Mesenteric fat pad (tissue), 1 donor: ENCODE measurements at regions not wholly inside any gene's neighbourhood (a gene's known extent, or its start where the extent isn't known, plus 50 kb on each side); places are given as distances from the start of the nearest gene placed in this dataset.
"Not testable (repeated sequence)": the region's sequence is repeated elsewhere in the genome, so short reads cannot be mapped to it uniquely, and the experiment has no call there.

Experiments used
- DNase-seq: peaks from one replicate; pipeline ENCODE4 v3.0.0-alpha.2; 2020; ENCODE audit warnings: low spot score
- donor health status: DM: yes; HTN: yes; CAD: no.

GRCh38 chr3:104438706-104439105 is 928.0 kb upstream of the ALCAM start:
- DNase-seq, result no peak

- not testable (repeated sequence) for DNase-seq
Observed at GRCh38 chr3:104445252-104445919, 921.3 kb upstream of the ALCAM start.

- DNase-seq, result no peak
Observed at GRCh38 chr3:104447681-104448080, 919.0 kb upstream of the ALCAM start.

- DNase-seq, result no peak
Observed at GRCh38 chr3:104452697-104453096, 914.0 kb upstream of the ALCAM start.

- no peak for DNase-seq
Observed at GRCh38 chr3:104458657-104459056, 908.1 kb upstream of the ALCAM start.

DNA sequence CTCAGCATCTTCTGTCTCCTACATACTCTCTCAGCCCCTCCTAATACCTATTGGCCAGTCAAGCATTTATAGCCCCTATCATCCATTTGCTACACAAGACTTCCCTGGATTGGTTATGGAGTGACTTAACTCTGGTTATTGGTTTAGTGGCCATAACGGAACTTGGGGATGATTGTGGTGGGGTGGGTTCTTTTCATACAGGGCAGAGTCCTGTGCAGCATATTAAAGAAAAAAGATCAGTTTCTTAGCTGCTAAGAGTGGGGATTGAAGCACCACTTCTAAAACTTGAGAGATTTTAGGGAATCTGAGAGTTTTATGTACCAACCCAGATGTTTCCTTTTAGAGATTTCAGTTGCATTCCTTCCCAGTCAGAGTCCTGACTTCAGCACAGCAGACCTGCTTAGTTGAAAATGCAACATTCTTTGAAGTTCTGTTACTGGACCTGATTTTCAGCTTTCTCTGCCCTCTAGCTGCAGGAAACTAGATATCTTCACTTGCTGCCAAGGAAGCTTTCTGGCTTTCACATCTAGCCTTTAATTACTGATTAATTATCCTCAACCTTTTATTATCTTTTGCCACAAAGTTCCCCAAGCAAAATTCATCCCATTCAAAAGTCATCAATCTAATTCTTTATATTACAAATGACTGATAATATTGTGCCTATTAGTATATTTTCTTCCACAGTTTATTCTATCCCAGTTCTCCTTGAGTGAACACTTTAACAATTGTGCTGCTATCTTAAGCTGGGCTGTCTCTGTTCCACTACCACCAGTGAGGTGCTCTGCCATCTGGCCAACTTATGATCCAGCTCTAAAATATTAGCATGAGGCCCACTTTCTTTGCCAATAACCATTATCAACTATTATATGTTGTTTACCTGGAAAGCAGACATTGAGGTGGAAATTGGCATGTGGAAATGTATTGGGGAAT is 906.0 kb upstream of the ALCAM start:
- DNase-seq, result no peak

DNA sequence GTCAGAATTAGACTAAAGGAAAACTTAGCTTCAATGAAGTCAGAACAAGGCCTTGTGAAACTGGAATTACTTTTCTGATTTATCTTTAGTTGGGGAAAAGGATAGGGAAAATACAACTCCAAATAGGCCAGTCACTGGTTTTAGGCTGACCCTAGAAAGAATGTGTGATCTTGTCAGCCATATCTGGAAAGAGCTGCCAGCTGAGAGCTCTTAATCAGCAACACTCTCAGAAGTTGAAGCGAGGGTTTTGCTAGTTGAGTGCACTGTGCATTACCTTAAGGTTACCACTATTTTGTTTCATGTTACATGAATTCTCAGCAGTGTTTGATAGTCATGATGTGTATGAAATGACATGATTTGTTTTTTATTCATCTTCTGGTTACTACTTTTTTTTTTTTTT is 905.3 kb upstream of the ALCAM start:
- no peak for DNase-seq

DNA sequence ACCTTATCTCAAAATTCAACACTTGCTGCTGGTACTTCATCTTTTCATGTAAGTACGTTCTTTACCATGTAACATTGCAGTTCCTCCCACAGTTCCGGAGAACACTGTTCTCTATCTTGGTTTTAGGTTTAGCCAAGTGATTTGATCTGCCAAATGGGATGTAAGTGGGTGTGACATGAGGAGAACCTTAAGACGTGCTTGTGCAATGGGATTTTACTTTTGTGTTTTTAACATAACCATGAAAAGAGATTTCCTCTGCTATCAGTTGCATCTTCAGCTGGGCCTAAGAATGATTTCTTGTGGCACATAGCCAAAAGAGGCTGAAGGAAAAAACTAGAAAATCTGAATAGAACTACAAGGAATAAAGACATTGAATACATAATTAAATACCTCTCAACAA is 894.5 kb upstream of the ALCAM start:
- no peak for DNase-seq

DNA sequence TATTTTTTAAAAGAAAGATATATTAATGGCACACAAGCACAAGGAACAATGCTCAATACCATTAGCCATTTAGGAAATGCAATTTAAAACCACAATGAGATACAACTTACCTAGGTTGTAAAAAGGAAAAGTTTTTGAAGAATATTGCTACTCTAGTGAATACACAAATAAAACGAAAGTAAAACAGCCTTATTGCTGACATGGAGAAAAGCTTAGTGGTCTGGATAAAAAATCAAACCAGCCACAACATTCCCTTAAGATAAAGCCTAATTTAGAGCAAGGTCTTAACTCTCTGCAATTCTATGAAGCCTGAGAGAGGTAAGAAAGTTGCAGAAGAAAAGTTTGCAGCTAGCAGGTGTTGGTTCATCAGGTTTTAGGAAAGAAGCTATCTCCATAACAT is 892.7 kb upstream of the ALCAM start:
- no peak for DNase-seq

GRCh38 chr3:104503022-104503421 is 863.7 kb upstream of the ALCAM start:
- no peak for DNase-seq

DNA sequence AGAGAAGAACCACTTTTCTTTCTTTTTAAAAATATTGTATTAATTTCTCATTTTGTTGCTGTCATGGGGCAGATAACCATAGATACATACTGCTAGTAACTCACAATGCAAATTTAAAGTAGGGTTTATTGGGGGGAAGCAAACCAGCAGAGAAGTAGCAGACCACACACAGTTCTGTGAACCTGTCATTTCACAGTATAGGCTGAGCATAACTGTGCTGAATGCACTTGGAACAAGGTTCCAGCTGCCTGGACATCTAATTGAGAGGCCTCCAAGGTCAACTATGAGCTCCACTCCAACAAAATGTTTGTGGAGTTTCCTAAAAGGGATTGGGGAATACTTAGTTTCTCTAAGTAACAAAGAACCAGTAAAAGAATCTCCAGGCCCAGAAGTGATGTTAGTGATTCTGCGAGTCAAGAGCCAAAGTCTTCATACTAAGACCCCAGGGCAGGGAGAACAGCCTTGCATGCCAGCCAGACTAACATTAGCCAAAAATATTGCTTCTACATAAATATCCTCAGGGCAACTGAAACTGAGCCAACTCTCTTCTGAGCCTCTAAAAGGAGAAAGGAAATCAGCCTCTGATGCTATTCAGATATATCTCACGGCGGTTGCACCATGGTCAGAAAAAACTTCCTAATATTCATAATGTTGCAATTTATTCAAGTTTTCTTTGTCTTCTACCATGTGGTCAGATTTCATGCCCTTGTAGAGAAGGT is 856.4 kb upstream of the ALCAM start:
- no peak for DNase-seq

GRCh38 chr3:104514371-104514770 is 852.3 kb upstream of the ALCAM start:
- no peak for DNase-seq

- no peak for DNase-seq
Observed at GRCh38 chr3:104514776-104515175, 851.9 kb upstream of the ALCAM start.

DNA sequence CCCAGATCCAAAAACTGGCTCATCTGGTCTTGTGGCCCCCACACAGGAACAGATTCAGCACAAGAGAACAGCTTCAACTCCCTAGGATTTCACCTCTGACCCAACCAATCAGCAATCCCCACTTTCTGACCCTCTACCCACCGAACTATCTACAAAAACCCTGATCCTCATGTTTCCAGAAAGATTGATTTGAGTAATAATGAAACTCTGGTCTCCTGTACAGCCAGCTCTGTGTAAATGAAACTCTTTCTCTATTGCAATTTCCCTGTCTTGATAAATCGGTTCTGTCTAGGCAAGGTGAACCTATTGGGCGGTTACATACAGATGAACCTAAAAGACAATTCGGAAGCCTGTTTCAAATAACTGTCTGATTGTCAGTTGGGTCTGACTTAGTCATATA is 847.6 kb upstream of the ALCAM start:
- no peak for DNase-seq

GRCh38 chr3:104519468-104520227 is 847.1 kb upstream of the ALCAM start:
- DNase-seq, result no peak

- no peak for DNase-seq
Observed at GRCh38 chr3:104520228-104520655, 846.5 kb upstream of the ALCAM start.

DNA sequence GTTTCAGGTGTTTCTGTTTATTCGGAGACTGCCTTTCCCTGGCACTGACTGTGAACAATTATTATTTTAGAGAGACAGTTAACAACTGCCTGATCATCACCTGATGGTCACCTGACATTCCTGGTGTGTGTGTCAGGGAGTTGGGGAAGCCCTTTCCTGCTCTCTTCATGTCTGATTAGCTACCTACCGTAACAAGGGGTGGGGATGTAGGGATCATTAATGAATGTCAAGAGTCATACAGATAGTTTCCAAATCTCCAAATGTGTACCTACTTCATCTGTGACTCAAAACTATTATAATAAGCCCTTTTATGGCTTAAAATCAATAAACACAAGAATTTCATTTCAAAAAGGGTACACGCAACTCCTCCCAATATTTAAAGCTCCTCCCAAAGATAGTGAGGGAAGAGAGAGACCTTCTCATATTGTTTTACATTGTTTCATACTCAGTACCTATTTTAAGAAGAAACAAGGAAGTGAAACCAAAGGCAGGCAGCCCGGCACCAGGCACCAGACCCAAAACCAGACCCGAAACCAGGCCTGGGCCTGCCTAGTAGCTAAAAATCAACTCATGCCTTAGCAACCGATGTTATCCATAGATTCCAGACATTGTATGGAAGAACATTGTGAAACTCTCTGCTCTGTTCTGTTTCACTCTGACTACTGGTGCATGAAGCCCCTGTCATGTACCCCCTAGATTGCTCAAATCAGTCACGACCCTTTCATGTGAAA is 844.9 kb upstream of the ALCAM start:
- DNase-seq, result no peak

DNA sequence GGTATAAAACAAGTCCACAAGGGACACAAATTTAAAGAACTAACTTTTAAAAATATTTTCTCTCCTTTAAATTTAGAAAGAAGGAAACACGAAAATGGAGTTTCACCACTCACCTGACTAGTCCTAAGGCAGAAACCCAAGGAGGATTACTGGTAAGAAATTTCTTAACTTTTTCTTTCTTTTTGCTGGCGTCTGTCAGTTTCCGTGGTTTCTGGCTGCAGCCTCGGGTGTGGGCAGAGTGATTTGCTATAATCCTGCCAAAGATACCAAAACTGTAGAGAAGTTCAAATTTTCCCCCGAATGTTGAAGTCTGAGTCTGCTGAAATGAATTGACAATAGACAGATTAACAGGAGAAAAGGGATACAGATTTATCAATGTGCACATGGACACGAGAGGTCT is 843.6 kb upstream of the ALCAM start:
- no peak for DNase-seq

GRCh38 chr3:104526901-104527401 is 839.8 kb upstream of the ALCAM start:
- no peak for DNase-seq

DNA sequence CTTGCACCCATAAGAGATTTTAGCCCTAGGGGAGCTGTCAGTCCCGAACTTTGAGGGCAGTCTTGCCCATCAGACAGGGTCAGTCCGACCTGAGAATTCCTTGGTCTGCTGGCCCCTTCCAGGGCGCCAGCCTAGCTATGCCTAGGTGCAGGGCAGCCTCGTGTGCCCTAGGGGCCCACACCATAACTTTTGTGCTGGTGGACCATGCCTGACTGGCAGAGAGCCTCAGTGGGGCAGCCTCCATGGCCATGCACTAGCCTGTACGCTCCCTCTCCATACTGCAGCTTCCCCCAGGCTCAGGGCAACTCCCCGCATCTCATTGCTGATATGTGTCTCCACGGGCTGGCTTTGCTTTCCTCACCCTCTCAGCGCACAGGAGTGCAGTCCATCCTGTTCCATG is 835.8 kb upstream of the ALCAM start:
- no peak for DNase-seq
